Loucy (cell line): ENCODE measurements at regions not wholly inside any gene's neighbourhood (a gene's known extent, or its start where the extent isn't known, plus 50 kb on each side); places are given as distances from the start of the nearest gene placed in this dataset.

Experiments used
- EZH2phosphoT487 ChIP-seq: fragments of 200-600 bp; IDR thresholded peaks from 2 replicates; pipeline ENCODE4 v1.6.1; 2018; ENCODE audit warnings: antibody characterized with exemption, mild to moderate bottlenecking, moderate library complexity, borderline replicate concordance
- TF ChIP-seq, protein P1 (sequence below): fragments of 200-600 bp; sonication (generic); conservative IDR thresholded peaks from 2 replicates; pipeline ENCODE4 v1.5.1; 2014; ENCODE audit warnings: mild to moderate bottlenecking, antibody characterized with exemption, low read length

GRCh38 chr17:65456368-65457151, 104.9 kb downstream of the AXIN2 start:
- TF ChIP-seq, protein P1, sequence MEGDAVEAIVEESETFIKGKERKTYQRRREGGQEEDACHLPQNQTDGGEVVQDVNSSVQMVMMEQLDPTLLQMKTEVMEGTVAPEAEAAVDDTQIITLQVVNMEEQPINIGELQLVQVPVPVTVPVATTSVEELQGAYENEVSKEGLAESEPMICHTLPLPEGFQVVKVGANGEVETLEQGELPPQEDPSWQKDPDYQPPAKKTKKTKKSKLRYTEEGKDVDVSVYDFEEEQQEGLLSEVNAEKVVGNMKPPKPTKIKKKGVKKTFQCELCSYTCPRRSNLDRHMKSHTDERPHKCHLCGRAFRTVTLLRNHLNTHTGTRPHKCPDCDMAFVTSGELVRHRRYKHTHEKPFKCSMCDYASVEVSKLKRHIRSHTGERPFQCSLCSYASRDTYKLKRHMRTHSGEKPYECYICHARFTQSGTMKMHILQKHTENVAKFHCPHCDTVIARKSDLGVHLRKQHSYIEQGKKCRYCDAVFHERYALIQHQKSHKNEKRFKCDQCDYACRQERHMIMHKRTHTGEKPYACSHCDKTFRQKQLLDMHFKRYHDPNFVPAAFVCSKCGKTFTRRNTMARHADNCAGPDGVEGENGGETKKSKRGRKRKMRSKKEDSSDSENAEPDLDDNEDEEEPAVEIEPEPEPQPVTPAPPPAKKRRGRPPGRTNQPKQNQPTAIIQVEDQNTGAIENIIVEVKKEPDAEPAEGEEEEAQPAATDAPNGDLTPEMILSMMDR, result no peak
- TF ChIP-seq EZH2phosphoT487, result no peak
